Peyer's patch (tissue), 4 donors: ENCODE measurements at regions not wholly inside any gene's neighbourhood (a gene's known extent, or its start where the extent isn't known, plus 50 kb on each side); places are given as distances from the start of the nearest gene placed in this dataset.

Experiments used
- POLR2A ChIP-seq, 2 donors: fragments of 450-650 bp; IDR thresholded peaks; one replicate each; pipeline ENCODE4 v1.5.1; 2017; ENCODE audit warnings: antibody characterized with exemption in 2 of 2, mild to moderate bottlenecking in 2 of 2, moderate library complexity in 2 of 2
- TF ChIP-seq, protein P1 (sequence below), 6 experiments: fragments of 450-650 bp in 4 of 6; fragments of 200-600 bp in 2 of 6; sonication (generic) in 1 of 6; IDR thresholded peaks; one replicate each; pipeline ENCODE4 v1.5.1; 2017 to 2019; ENCODE audit warnings: antibody characterized with exemption in 6 of 6, mild to moderate bottlenecking in 3 of 6, moderate library complexity in 1 of 6

- TF ChIP-seq, protein P1, sequence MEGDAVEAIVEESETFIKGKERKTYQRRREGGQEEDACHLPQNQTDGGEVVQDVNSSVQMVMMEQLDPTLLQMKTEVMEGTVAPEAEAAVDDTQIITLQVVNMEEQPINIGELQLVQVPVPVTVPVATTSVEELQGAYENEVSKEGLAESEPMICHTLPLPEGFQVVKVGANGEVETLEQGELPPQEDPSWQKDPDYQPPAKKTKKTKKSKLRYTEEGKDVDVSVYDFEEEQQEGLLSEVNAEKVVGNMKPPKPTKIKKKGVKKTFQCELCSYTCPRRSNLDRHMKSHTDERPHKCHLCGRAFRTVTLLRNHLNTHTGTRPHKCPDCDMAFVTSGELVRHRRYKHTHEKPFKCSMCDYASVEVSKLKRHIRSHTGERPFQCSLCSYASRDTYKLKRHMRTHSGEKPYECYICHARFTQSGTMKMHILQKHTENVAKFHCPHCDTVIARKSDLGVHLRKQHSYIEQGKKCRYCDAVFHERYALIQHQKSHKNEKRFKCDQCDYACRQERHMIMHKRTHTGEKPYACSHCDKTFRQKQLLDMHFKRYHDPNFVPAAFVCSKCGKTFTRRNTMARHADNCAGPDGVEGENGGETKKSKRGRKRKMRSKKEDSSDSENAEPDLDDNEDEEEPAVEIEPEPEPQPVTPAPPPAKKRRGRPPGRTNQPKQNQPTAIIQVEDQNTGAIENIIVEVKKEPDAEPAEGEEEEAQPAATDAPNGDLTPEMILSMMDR (IDR thresholded peaks at IDR 0.05) = no peak
- TF ChIP-seq POLR2A (IDR thresholded peaks at IDR 0.05) = no peak
Observed at GRCh38 chr13:29907670-29908069, 57.3 kb upstream of the UBL3 start.
